Stimulated activated CD4-positive, alpha-beta T cell treated with anti-CD3 and anti-CD28 coated beads, Interleukin-12 subunit alpha, Interleukin-12 subunit beta, amount 100 ng/mL, for 24 hours (primary cell): ENCODE measurements at regions not wholly inside any gene's neighbourhood (a gene's known extent, or its start where the extent isn't known, plus 50 kb on each side); places are given as distances from the start of the nearest gene placed in this dataset.

ENCODE experiments used
- DNase-seq, 2 experiments: peaks; one replicate each; pipeline ENCODE4 v3.0.0-alpha.2; 2020; ENCODE audit warnings: low read depth in 2 of 2

GRCh38 chr13:72448082-72448481 lies 279.3 kb downstream of the MZT1 start:
- DNase-seq, result no peak

GRCh38 chr13:72444999-72445398 lies 282.4 kb downstream of the MZT1 start:
- DNase-seq, result no peak

GRCh38 chr13:72437458-72437857 lies 290.0 kb downstream of the MZT1 start:
- no peak for DNase-seq

GRCh38 chr13:72435251-72435650 lies 292.2 kb downstream of the MZT1 start:
- no peak for DNase-seq

- DNase-seq, result no peak
Measured at GRCh38 chr13:72431981-72432682, 295.3 kb downstream of the MZT1 start.

GRCh38 chr13:72430923-72431322 lies 296.5 kb downstream of the MZT1 start:
- DNase-seq, result no peak

GRCh38 chr13:72427757-72428528 lies 299.5 kb downstream of the MZT1 start:
- no peak for DNase-seq

- no peak for DNase-seq
Measured at GRCh38 chr13:72424059-72424458, 303.4 kb downstream of the MZT1 start.

- no peak for DNase-seq
Measured at GRCh38 chr13:72415817-72416216, 311.6 kb downstream of the MZT1 start.

GRCh38 chr13:72412481-72412880 lies 314.9 kb downstream of the MZT1 start:
- DNase-seq, result no peak

GRCh38 chr13:72405441-72405840 lies 322.0 kb downstream of the MZT1 start:
- DNase-seq, result no peak

- no peak for DNase-seq
Measured at GRCh38 chr13:72403396-72404010, 323.9 kb downstream of the MZT1 start.

GRCh38 chr13:72400856-72401255 lies 326.6 kb downstream of the MZT1 start:
- no peak for DNase-seq

GRCh38 chr13:72399351-72399750 lies 328.1 kb downstream of the MZT1 start:
- DNase-seq, result no peak

- DNase-seq, result no peak
Measured at GRCh38 chr13:72397265-72397664, 330.2 kb downstream of the MZT1 start.

GRCh38 chr13:72390909-72391308 lies 336.5 kb downstream of the MZT1 start:
- no peak for DNase-seq

- DNase-seq, result no peak
Measured at GRCh38 chr13:72386138-72386684, 341.2 kb downstream of the MZT1 start.

GRCh38 chr13:72384879-72385278 lies 342.6 kb downstream of the MZT1 start:
- no peak for DNase-seq

GRCh38 chr13:72384186-72384823 lies 343.1 kb downstream of the MZT1 start:
- DNase-seq, result no peak

GRCh38 chr13:72383646-72384045 lies 343.8 kb downstream of the MZT1 start:
- DNase-seq, result no peak

GRCh38 chr13:72379581-72379980 lies 347.8 kb downstream of the MZT1 start:
- no peak for DNase-seq

- DNase-seq, result no peak
Measured at GRCh38 chr13:72368031-72368430, 359.4 kb downstream of the MZT1 start.
